Mesenchymal stem cell (in vitro differentiated cells and primary cell): ENCODE measurements at regions not wholly inside any gene's neighbourhood (a gene's known extent, or its start where the extent isn't known, plus 50 kb on each side); places are given as distances from the start of the nearest gene placed in this dataset.
A peak's percentile ranks its signal among the peaks of the same experiment; 100 is the strongest.

ENCODE experiments used
- DNase-seq: peaks from one replicate; pipeline ENCODE4 v3.0.0-alpha.2; 2013
- H2AFZ ChIP-seq: one replicate; pipeline ENCODE4 v1.6.1; 2013; ENCODE audit warnings: low read depth, mild to moderate bottlenecking, control low read depth, inconsistent platforms, low read length, moderate library complexity
- H2AK5ac ChIP-seq: 2 replicates; pipeline ENCODE4 v1.6.1; 2013; ENCODE audit warnings: low read length, moderate library complexity, mild to moderate bottlenecking, inconsistent platforms; ENCODE audit not compliant: severe bottlenecking
- H2BK120ac ChIP-seq: one replicate; pipeline ENCODE4 v1.6.1; 2013; ENCODE audit warnings: low read depth, mild to moderate bottlenecking, inconsistent platforms, low read length, moderate library complexity
- H2BK12ac ChIP-seq, 2 experiments: one replicate each; pipeline ENCODE4 v1.6.1; 2013; ENCODE audit warnings: inconsistent platforms in 2 of 2, low read length in 2 of 2, mild to moderate bottlenecking in 2 of 2, moderate library complexity in 2 of 2, control low read depth in 1 of 2
- H2BK15ac ChIP-seq: one replicate; pipeline ENCODE4 v1.6.1; 2013; ENCODE audit warnings: mild to moderate bottlenecking, low read depth, inconsistent platforms; ENCODE audit not compliant: poor library complexity, severe bottlenecking
- H2BK5ac ChIP-seq: 2 replicates; pipeline ENCODE4 v1.6.1; 2013; ENCODE audit warnings: low read depth, mild to moderate bottlenecking, low read length, control low read depth, inconsistent platforms; ENCODE audit not compliant: poor library complexity, severe bottlenecking
- H3K14ac ChIP-seq, 2 experiments: one replicate each; pipeline ENCODE4 v1.6.1; 2013; ENCODE audit warnings: inconsistent platforms in 2 of 2, low read length in 2 of 2, control low read depth in 1 of 2, mild to moderate bottlenecking in 1 of 2, moderate library complexity in 1 of 2
- H3K18ac ChIP-seq, 2 experiments: one replicate each; pipeline ENCODE4 v1.6.1; 2013; ENCODE audit warnings: inconsistent platforms in 2 of 2, low read length in 2 of 2, control low read depth in 1 of 2, low read depth in 1 of 2, mild to moderate bottlenecking in 1 of 2
- H3K23ac ChIP-seq, 2 experiments: one replicate each; pipeline ENCODE4 v1.6.1; 2013; ENCODE audit warnings: inconsistent platforms in 2 of 2, low read length in 2 of 2, mild to moderate bottlenecking in 2 of 2, moderate library complexity in 2 of 2, control low read depth in 1 of 2
- H3K27ac ChIP-seq: 2 replicates; pipeline ENCODE4 v1.5.1; 2013; ENCODE audit warnings: mild to moderate bottlenecking, moderate library complexity, low read length, control low read depth, inconsistent platforms; ENCODE audit not compliant: poor library complexity, severe bottlenecking
- H3K27me3 ChIP-seq, 2 experiments: 2 replicates each; pipeline versions ENCODE4 v1.6.1 to v1.7.0; 2013; ENCODE audit warnings: low read length in 2 of 2, mild to moderate bottlenecking in 2 of 2, moderate library complexity in 2 of 2, control low read depth in 1 of 2, inconsistent platforms in 1 of 2; ENCODE audit not compliant: control insufficient read depth in 1 of 2, insufficient read depth in 1 of 2
- H3K36me3 ChIP-seq, 2 experiments: 2 replicates each; pipeline versions ENCODE4 v1.6.1 to v1.7.0; 2013; ENCODE audit warnings: low read length in 2 of 2, control low read depth in 1 of 2, inconsistent platforms in 1 of 2, low read depth in 1 of 2, mild to moderate bottlenecking in 1 of 2; ENCODE audit not compliant: insufficient read depth in 2 of 2, control insufficient read depth in 1 of 2
- H3K4ac ChIP-seq, 2 experiments: one replicate each; pipeline ENCODE4 v1.6.1; 2013; ENCODE audit warnings: inconsistent platforms in 2 of 2, low read length in 2 of 2, mild to moderate bottlenecking in 2 of 2, moderate library complexity in 2 of 2, control low read depth in 1 of 2, low read depth in 1 of 2
- H3K4me1 ChIP-seq: 2 replicates; pipeline ENCODE4 v1.6.1; 2013; ENCODE audit warnings: low read depth, low read length, control low read depth; ENCODE audit not compliant: control insufficient read depth, insufficient read depth
- H3K4me2 ChIP-seq: 2 replicates; pipeline ENCODE4 v1.6.1; 2013; ENCODE audit warnings: low read length, mild to moderate bottlenecking, inconsistent platforms; ENCODE audit not compliant: poor library complexity, severe bottlenecking
- H3K4me3 ChIP-seq, 2 experiments: 2 replicates each; pipeline versions ENCODE4 v1.5.1 to v1.7.0; 2013; ENCODE audit warnings: low read length in 2 of 2, mild to moderate bottlenecking in 2 of 2, control low read depth in 1 of 2, low read depth in 1 of 2; ENCODE audit not compliant: insufficient read depth in 1 of 2
- H3K79me1 ChIP-seq: replicated peaks from 2 replicates; pipeline ENCODE4 v1.6.1; 2013; ENCODE audit warnings: mild to moderate bottlenecking, control low read depth, low read length, inconsistent platforms; ENCODE audit not compliant: poor library complexity, severe bottlenecking
- H3K9ac ChIP-seq: 2 replicates; pipeline ENCODE4 v1.7.0; 2013; ENCODE audit warnings: mild to moderate bottlenecking, low read length, moderate library complexity
- H3K9me3 ChIP-seq: 2 replicates; pipeline ENCODE4 v1.7.0; 2013; ENCODE audit warnings: mild to moderate bottlenecking, low read length; ENCODE audit not compliant: control insufficient read depth
- H4K8ac ChIP-seq: one replicate; pipeline ENCODE4 v1.6.1; 2013; ENCODE audit warnings: inconsistent platforms, mild to moderate bottlenecking, low read length, moderate library complexity
- H4K91ac ChIP-seq: one replicate; pipeline ENCODE4 v1.6.1; 2013; ENCODE audit warnings: mild to moderate bottlenecking, low read length, inconsistent platforms
- WGBS: methylation state at CpG from one replicate; pipeline ENCODE4 v1.1.7; 2013; ENCODE audit warnings: mixed read lengths; 5-methylcytosine and 5-hydroxymethylcytosine counted together

GRCh38 chr16:85309656-85310587 lies 197.7 kb upstream of the CIBAR2 start:
- H2BK5ac ChIP-seq, result no peak overlapping the region
- peak overlapping the region in 1 of 2 experiments; percentile 98 for H3K14ac ChIP-seq
- H3K27ac ChIP-seq, result no peak overlapping the region
- H3K4ac ChIP-seq, result peak overlapping the region; percentile 81 to 93
- H3K23ac ChIP-seq, result peak overlapping the region in 1 of 2 experiments; percentile 73
- no peak overlapping the region for H3K9ac ChIP-seq
- H3K9me3 ChIP-seq, result no peaks in the 10 kb centered on the region
- H3K4me2 ChIP-seq, result no peak overlapping the region
- peak overlapping the region; percentile 67 to 92 for H3K18ac ChIP-seq
- H3K4me3 ChIP-seq, result no peak overlapping the region
- peak overlapping the region; percentile 20 for H2BK15ac ChIP-seq
- H3K27me3 ChIP-seq, result no peaks in the 10 kb centered on the region
- H2AFZ ChIP-seq, result no peak overlapping the region
- peaks cover 0 to 4% of the 10 kb centered on the region in 2 experiments for H3K36me3 ChIP-seq
- DNase-seq, result no peak
- peak overlapping the region; percentile 98 for H4K91ac ChIP-seq
- H2BK120ac ChIP-seq, result peak overlapping the region; percentile 73
- peak overlapping the region; percentile 71 for H4K8ac ChIP-seq
- peaks cover 20% of the 10 kb centered on the region for H3K79me1 ChIP-seq
- peak overlapping the region; percentile 44 to 99 for H2BK12ac ChIP-seq
- WGBS, result 70% methylated on average over 32 of the region's 37 CpGs
- peak overlapping the region; percentile 54 for H2AK5ac ChIP-seq
- peaks cover 65% of the 10 kb centered on the region for H3K4me1 ChIP-seq

GRCh38 chr16:85310868-85311585 lies 198.8 kb upstream of the CIBAR2 start:
- Histone ChIP-seq H4K8ac (peak overlapping the region; percentile 72), H3K79me1 (peaks cover 24% of the 10 kb centered on the region), H3K4me2 (no peak overlapping the region), H4K91ac (peak overlapping the region; percentile 89), H3K27ac (no peak overlapping the region), H2BK12ac (peak overlapping the region; percentile 88 to 99), H2BK5ac (no peak overlapping the region), H3K4me1 (peaks cover 64% of the 10 kb centered on the region), H3K27me3 (no peaks in the 10 kb centered on the region), H2BK120ac (peak overlapping the region; percentile 73), H3K9me3 (no peaks in the 10 kb centered on the region), H2BK15ac (peak overlapping the region; percentile 74), H3K9ac (no peak overlapping the region), H3K4ac (peak overlapping the region; percentile 88 to 91), H2AK5ac (peak overlapping the region; percentile 93), H3K23ac (no peak overlapping the region), H3K4me3 (no peak overlapping the region), H3K18ac (peak overlapping the region; percentile 67 to 96), H3K36me3 (peaks cover 0 to 4% of the 10 kb centered on the region in 2 experiments), H3K14ac (peak overlapping the region in 1 of 2 experiments; percentile 19), H2AFZ (no peak overlapping the region)
- WGBS, result 39% methylated on average over 27 of the region's 27 CpGs
- no peak for DNase-seq

- WGBS, result 83% methylated on average over 14 of the region's 14 CpGs
- no peak for DNase-seq
- Histone ChIP-seq H3K9ac (no peak overlapping the region), H3K9me3 (no peaks in the 10 kb centered on the region), H2BK5ac (no peak overlapping the region), H2BK12ac (peak overlapping the region; percentile 75 to 92), H3K18ac (peak overlapping the region; percentile 90 to 96), H4K91ac (peak overlapping the region; percentile 88), H2AK5ac (peak overlapping the region; percentile 93), H3K4me1 (peaks cover 63% of the 10 kb centered on the region), H3K14ac (peak overlapping the region in 1 of 2 experiments; percentile 86), H3K4me2 (no peak overlapping the region), H2BK120ac (peak overlapping the region; percentile 51), H3K27ac (no peak overlapping the region), H3K4ac (peak overlapping the region; percentile 48 to 91), H3K79me1 (peaks cover 25% of the 10 kb centered on the region), H2AFZ (no peak overlapping the region), H3K4me3 (no peak overlapping the region), H2BK15ac (no peak overlapping the region), H3K36me3 (peaks cover 0 to 4% of the 10 kb centered on the region in 2 experiments), H3K23ac (no peak overlapping the region), H4K8ac (no peak overlapping the region), H3K27me3 (no peaks in the 10 kb centered on the region)
These were observed 199.5 kb upstream of the CIBAR2 start for GRCh38 chr16:85311741-85312140.

- H2AFZ ChIP-seq, result no peak overlapping the region
- peak overlapping the region; percentile 90 to 96 for H3K18ac ChIP-seq
- H3K4me3 ChIP-seq, result no peak overlapping the region
- H3K9me3 ChIP-seq, result no peaks in the 10 kb centered on the region
- H3K9ac ChIP-seq, result no peak overlapping the region
- no peak overlapping the region for H3K23ac ChIP-seq
- peak overlapping the region; percentile 67 for H4K8ac ChIP-seq
- H3K4me1 ChIP-seq, result peaks cover 64% of the 10 kb centered on the region
- DNase-seq, result no peak
- H2BK5ac ChIP-seq, result peak overlapping the region; percentile 63
- peak overlapping the region; percentile 48 to 91 for H3K4ac ChIP-seq
- H3K27me3 ChIP-seq, result no peaks in the 10 kb centered on the region
- H3K79me1 ChIP-seq, result peaks cover 24% of the 10 kb centered on the region
- H2AK5ac ChIP-seq, result peak overlapping the region; percentile 93
- H3K4me2 ChIP-seq, result no peak overlapping the region
- no peak overlapping the region for H2BK15ac ChIP-seq
- H2BK12ac ChIP-seq, result peak overlapping the region; percentile 90 to 92
- peak overlapping the region; percentile 45 for H2BK120ac ChIP-seq
- peak overlapping the region in 1 of 2 experiments; percentile 86 for H3K14ac ChIP-seq
- 84% methylated on average over 7 of the region's 11 CpGs for WGBS
- H3K36me3 ChIP-seq, result peaks cover 0 to 4% of the 10 kb centered on the region in 2 experiments
- H4K91ac ChIP-seq, result peak overlapping the region; percentile 88
- peak overlapping the region; percentile 58 for H3K27ac ChIP-seq
These were observed 199.9 kb upstream of the CIBAR2 start for GRCh38 chr16:85312174-85312573.
